Thoracic aorta (tissue), 2 donors: ENCODE measurements at regions not wholly inside any gene's neighbourhood (a gene's known extent, or its start where the extent isn't known, plus 50 kb on each side); places are given as distances from the start of the nearest gene placed in this dataset.

Experiments
- ATAC-seq: fragments of 150-250 bp; one replicate; pipeline ENCODE4 v1.8.0; 2017; ENCODE audit warnings: low read depth; ENCODE audit not compliant: insufficient number of reproducible peaks, low FRiP score
- DNase-seq: peaks from one replicate; pipeline ENCODE4 v3.0.0-alpha.2; 2020; ENCODE audit warnings: low spot score
- H3K27ac ChIP-seq, 2 donors: fragments of 200-600 bp; sonication (generic); 1 replicate in 1 of 2; 2 replicates in 1 of 2; pipeline ENCODE4 v1.5.1; 2016; ENCODE audit warnings: mild to moderate bottlenecking in 2 of 2, moderate library complexity in 2 of 2
- H3K27me3 ChIP-seq: fragments of 200-600 bp; sonication (generic); replicated peaks from 2 replicates; pipeline ENCODE4 v1.6.0; 2016; ENCODE audit warnings: mild to moderate bottlenecking; ENCODE audit not compliant: insufficient read depth
- H3K36me3 ChIP-seq: fragments of 200-600 bp; sonication (generic); one replicate; pipeline ENCODE4 v1.5.1; 2016
- H3K4me1 ChIP-seq, 2 donors: fragments of 200-600 bp; sonication (generic); 1 replicate in 1 of 2; 2 replicates in 1 of 2; pipeline versions ENCODE4 v1.5.1 to v1.6.0; 2016; ENCODE audit warnings: low read depth in 2 of 2, mild to moderate bottlenecking in 1 of 2; ENCODE audit not compliant: control insufficient read depth in 1 of 2
- H3K4me3 ChIP-seq: fragments of 200-600 bp; sonication (generic); 2 replicates; pipeline ENCODE4 v1.5.1; 2016; ENCODE audit warnings: mild to moderate bottlenecking
- H3K9me3 ChIP-seq: fragments of 200-600 bp; sonication (generic); 2 replicates; pipeline ENCODE4 v1.5.1; 2016
- TF ChIP-seq, protein P1 (sequence below): fragments of 200-600 bp; sonication (generic); IDR thresholded peaks from one replicate; pipeline ENCODE4 v1.5.1; 2019; ENCODE audit warnings: antibody characterized with exemption

- no peak for ATAC-seq
- TF ChIP-seq, protein P1, sequence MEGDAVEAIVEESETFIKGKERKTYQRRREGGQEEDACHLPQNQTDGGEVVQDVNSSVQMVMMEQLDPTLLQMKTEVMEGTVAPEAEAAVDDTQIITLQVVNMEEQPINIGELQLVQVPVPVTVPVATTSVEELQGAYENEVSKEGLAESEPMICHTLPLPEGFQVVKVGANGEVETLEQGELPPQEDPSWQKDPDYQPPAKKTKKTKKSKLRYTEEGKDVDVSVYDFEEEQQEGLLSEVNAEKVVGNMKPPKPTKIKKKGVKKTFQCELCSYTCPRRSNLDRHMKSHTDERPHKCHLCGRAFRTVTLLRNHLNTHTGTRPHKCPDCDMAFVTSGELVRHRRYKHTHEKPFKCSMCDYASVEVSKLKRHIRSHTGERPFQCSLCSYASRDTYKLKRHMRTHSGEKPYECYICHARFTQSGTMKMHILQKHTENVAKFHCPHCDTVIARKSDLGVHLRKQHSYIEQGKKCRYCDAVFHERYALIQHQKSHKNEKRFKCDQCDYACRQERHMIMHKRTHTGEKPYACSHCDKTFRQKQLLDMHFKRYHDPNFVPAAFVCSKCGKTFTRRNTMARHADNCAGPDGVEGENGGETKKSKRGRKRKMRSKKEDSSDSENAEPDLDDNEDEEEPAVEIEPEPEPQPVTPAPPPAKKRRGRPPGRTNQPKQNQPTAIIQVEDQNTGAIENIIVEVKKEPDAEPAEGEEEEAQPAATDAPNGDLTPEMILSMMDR: no peak
These were observed 247.2 kb downstream of the KIF4B start for GRCh38 chr5:155260798-155261197.

DNA sequence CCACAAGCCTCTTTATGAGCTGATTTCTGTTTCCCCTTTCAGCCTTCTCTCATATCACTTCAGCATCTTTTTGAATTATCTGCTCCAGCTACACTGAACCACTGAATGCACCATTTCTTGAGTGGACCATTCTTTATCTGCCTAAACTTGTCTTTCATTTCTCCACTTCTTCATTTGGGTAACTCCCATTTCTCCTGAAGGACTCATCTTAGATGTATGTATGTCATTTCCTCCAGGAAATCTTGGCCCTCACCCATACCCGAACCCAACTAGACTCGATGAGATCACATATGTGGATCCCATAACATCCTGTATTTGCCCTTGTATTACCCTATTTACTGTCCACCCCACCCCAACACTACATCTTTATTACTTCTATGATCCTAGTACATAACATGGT is 249.8 kb downstream of the KIF4B start:
- ATAC-seq: no peak
- TF ChIP-seq, protein P1: no peak
- H3K27ac ChIP-seq: no peak overlapping the region

More at GRCh38 chr5:155260798-155261197, 247.2 kb downstream of the KIF4B start:
- Histone ChIP-seq H3K36me3 (no peaks in the 10 kb centered on the region), H3K4me3 (no peak overlapping the region), H3K27me3 (no peaks in the 10 kb centered on the region), H3K9me3 (no peaks in the 10 kb centered on the region), H3K27ac (no peak overlapping the region), H3K4me1 (peaks cover 6 to 20% of the 10 kb centered on the region in 2 donors)
- DNase-seq: no peak

DNA sequence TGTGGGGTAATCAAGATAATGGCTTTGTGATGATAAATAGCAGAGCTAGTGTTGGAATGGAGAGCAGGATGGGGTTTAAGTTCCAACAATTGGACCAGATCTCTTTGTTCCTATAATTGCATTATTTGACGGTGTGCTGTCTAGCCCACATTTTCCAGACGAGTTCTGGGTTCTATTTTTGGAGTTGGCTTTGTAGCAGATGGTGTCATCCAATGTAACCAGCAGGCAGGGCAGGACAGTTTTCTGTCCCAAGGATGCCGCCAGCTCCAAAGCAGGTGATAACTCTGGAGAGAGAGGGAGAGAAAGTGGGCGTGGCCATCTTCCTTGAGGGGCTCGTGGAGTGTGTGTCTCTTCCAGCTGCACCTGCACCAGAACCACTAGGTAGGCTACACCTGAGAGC is 251.3 kb downstream of the KIF4B start:
- H3K27me3 ChIP-seq: no peaks in the 10 kb centered on the region
- no peaks in the 10 kb centered on the region for H3K9me3 ChIP-seq
- H3K4me3 ChIP-seq: no peak overlapping the region
- H3K4me1 ChIP-seq: no peaks in the 10 kb centered on the region
- no peaks in the 10 kb centered on the region for H3K36me3 ChIP-seq
- no peak for DNase-seq
- TF ChIP-seq, protein P1: no peak
- no peak for ATAC-seq
- H3K27ac ChIP-seq: no peak overlapping the region

More for the DNA sequence above, 249.8 kb downstream of the KIF4B start:
- H3K4me1 ChIP-seq: peaks cover 6 to 9% of the 10 kb centered on the region in 2 donors
- no peaks in the 10 kb centered on the region for H3K9me3 ChIP-seq
- no peak for DNase-seq
- no peaks in the 10 kb centered on the region for H3K27me3 ChIP-seq
- H3K36me3 ChIP-seq: no peaks in the 10 kb centered on the region
- H3K4me3 ChIP-seq: no peak overlapping the region

GRCh38 chr5:155268770-155269425 is 255.3 kb downstream of the KIF4B start:
- Histone ChIP-seq H3K36me3 (no peaks in the 10 kb centered on the region), H3K4me1 (no peaks in the 10 kb centered on the region), H3K4me3 (no peak overlapping the region), H3K27me3 (no peaks in the 10 kb centered on the region), H3K9me3 (no peaks in the 10 kb centered on the region), H3K27ac (no peak overlapping the region)
- ATAC-seq (no peak), DNase-seq (no peak)
- TF ChIP-seq, protein P1: no peak

DNA sequence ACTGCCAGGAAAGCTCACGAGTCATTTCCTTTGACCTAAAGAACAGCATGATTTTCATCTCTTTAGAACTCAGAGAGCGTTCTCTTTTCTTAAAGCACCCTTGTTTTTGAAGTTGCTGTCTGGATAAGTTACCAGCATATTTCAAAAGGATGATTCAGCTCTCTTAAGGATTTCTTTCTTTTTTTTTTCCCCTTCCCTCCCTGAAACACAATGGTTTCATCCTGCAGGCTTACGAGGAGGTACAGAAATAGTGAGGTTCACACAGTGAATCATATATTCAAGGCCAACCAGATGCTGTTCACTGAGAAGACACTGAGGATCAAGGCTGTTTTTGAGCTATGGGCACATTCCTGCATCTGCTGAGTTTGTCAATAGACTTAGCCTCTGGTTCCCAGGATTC is 257.2 kb downstream of the KIF4B start:
- H3K36me3 ChIP-seq: no peaks in the 10 kb centered on the region
- ATAC-seq (no peak), DNase-seq (no peak)
- no peak overlapping the region for H3K4me3 ChIP-seq
- no peaks in the 10 kb centered on the region for H3K4me1 ChIP-seq
- no peak overlapping the region for H3K27ac ChIP-seq
- no peaks in the 10 kb centered on the region for H3K9me3 ChIP-seq
- no peaks in the 10 kb centered on the region for H3K27me3 ChIP-seq
- TF ChIP-seq, protein P1: no peak
